GM18502 (cell line): ENCODE measurements at regions not wholly inside any gene's neighbourhood (a gene's known extent, or its start where the extent isn't known, plus 50 kb on each side); places are given as distances from the start of the nearest gene placed in this dataset.

ENCODE experiments used
- ATAC-seq: cut with Tn5 transposase; IDR thresholded peaks from one replicate; pipeline ENCODE4 v1.9.1; 2021; ENCODE audit warnings: mild to moderate bottlenecking; ENCODE audit not compliant: unreplicated experiment, poor library complexity

GRCh38 chr12:115528466-115528865, 749.0 kb downstream of the MED13L start:
- ATAC-seq = no peak

GRCh38 chr12:115521771-115522409, 755.6 kb downstream of the MED13L start:
- ATAC-seq = no peak

- no peak for ATAC-seq
Measured at GRCh38 chr12:115519887-115520286, 757.6 kb downstream of the MED13L start.

GRCh38 chr12:115519359-115519758, 758.1 kb downstream of the MED13L start:
- no peak for ATAC-seq

- ATAC-seq = no peak
Measured at GRCh38 chr12:115517913-115518312, 759.6 kb downstream of the MED13L start.

- ATAC-seq = no peak
Measured at GRCh38 chr12:115511986-115512711, 765.3 kb downstream of the MED13L start.

- no peak for ATAC-seq
Measured at GRCh38 chr12:115511305-115511704, 766.2 kb downstream of the MED13L start.

GRCh38 chr12:115508990-115509389, 768.5 kb downstream of the MED13L start:
- ATAC-seq = no peak

GRCh38 chr12:115507951-115508722, 769.4 kb downstream of the MED13L start:
- ATAC-seq = no peak

GRCh38 chr12:115507560-115507889, 770.0 kb downstream of the MED13L start:
- no peak for ATAC-seq

- no peak for ATAC-seq
Measured at GRCh38 chr12:115506822-115507559, 770.5 kb downstream of the MED13L start.

- ATAC-seq = peak; percentile 92
Measured at GRCh38 chr12:115504306-115505290, 772.9 kb downstream of the MED13L start.

- ATAC-seq = no peak
Measured at GRCh38 chr12:115500872-115501271, 776.6 kb downstream of the MED13L start.

GRCh38 chr12:115495300-115495699, 782.2 kb downstream of the MED13L start:
- no peak for ATAC-seq

- ATAC-seq = no peak
Measured at GRCh38 chr12:115492553-115492952, 784.9 kb downstream of the MED13L start.

GRCh38 chr12:115491511-115492250, 785.8 kb downstream of the MED13L start:
- no peak for ATAC-seq

GRCh38 chr12:115489253-115489652, 788.2 kb downstream of the MED13L start:
- no peak for ATAC-seq

GRCh38 chr12:115485967-115486366, 791.5 kb downstream of the MED13L start:
- ATAC-seq = no peak

- ATAC-seq = no peak
Measured at GRCh38 chr12:115485503-115485902, 792.0 kb downstream of the MED13L start.
